NCI-H2029 (cell line): ENCODE measurements at regions not wholly inside any gene's neighbourhood (a gene's known extent, or its start where the extent isn't known, plus 50 kb on each side); places are given as distances from the start of the nearest gene placed in this dataset.

Experiments used
- DNase-seq: peaks from one replicate; lab custom pipeline; 2025; lab: John Stamatoyannopoulos, UW

- no peak for DNase-seq
Observed at GRCh38 chr2:46831051-46831868, 84.3 kb downstream of the MCFD2 start.

DNA sequence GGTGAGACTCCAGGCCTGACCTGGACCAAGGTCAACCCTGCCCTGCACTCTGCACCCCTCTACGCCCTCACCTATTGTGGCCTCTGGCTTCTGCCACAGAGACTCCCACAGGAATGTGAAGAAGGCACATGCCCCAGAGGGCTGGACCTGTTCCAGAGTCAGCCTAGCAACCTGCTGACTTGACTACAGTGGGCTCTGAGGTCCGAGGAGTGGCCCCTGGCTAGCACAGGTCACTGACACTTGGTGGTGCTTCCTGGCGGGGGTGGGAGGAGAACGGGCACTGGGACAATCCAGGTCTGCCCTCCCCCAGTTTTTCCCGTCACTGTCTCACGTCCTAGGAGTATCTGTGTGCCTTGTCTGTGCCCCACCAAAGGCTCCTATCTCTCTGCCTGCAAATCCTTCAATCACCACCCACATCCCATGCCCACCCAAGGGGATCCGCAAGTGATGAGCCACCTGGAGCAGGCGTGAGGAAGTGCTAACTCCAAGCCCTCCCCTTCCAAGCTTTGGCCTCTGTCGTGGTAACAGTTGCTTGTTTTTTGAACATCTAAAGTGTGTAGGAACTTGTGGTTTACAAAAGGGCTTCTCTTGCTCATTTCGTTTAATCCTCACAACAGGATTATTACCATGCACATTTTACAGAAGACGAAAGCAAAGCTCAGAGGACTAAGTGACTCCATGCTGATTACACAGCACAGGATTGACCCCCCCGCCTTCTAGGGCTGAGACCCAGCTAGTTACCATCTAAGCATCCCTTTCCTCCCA is 86.2 kb downstream of the MCFD2 start:
- no peak for DNase-seq

- no peak for DNase-seq
Observed at GRCh38 chr2:46828491-46829230, 86.9 kb downstream of the MCFD2 start.

- no peak for DNase-seq
Observed at GRCh38 chr2:46828135-46828438, 87.5 kb downstream of the MCFD2 start.

- no peak for DNase-seq
Observed at GRCh38 chr2:46827274-46828134, 88.1 kb downstream of the MCFD2 start.

DNA sequence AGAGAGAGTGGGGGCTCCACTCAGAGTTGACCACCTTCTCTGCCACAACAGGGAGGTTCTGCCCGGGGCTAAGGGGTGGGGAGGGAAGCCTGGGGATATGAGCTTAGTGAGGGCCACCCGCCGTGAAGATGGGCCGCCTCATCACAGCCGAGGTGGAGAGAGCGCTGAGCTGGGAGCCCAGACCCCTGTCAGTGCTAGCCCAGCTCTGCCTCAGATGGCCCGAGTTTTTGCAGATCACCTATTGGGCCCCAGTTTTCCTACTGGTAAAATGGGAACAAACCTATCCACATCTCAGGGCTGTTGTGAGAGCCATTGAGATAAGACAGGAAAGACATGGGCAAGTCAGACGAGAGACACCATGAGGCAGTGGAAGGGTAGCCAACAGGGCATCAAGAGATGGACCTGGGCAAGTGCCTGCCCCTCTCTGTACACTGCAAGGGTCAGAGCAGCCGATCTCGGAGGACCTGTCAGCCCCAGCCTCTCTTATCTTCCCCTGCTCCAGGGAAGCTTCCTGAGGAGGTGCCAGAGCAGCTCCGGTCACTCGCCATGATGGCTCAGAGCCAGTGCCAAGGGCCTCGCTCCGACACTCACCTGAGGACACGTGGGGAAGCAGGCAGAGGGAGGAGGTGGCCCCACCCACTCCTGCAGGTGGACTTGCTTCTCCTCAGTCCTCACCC is 88.9 kb downstream of the MCFD2 start:
- no peak for DNase-seq

GRCh38 chr2:46825939-46826568 is 89.6 kb downstream of the MCFD2 start:
- no peak for DNase-seq

GRCh38 chr2:46825231-46825938 is 90.2 kb downstream of the MCFD2 start:
- no peak for DNase-seq

DNA sequence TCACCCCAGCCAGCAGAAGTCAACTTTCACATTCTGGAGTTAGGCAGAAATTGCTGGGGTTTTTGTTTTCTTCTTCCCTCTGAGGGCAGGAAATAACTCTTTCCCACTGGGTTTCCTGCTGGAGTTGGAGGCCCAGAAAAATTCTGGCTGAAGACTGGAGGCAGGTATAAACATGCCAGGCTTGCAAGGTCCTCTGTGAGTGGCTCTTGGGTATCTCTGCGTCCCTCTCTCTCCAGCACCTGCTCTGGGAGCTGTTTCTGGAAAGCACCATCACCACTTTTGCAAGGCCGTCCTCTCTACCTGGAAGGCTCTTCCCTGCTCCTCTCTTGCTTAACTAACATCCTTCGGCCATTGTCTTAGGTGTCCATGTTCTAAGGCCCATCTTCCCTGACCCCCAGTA is 91.0 kb downstream of the MCFD2 start:
- no peak for DNase-seq

DNA sequence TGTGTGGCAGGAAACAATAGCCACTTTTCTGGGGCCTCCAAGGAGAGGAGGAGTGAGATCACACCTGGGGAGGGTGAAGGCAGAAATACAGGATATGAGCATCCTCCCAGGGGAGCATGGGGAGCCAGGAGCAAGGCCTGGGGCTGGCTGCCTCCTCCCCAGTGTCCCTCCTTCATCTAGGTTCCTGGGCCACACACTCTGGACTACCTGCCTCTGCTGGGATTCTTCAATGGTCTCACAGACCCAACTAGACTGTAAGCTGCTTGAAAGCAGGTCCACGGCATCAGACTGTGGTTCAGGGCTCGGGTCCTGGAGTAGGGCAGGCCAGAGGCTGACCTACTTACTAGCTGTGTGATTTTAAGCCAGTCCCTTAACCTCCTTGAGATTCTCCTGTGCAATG is 94.0 kb downstream of the MCFD2 start:
- DNase-seq = no peak

DNA sequence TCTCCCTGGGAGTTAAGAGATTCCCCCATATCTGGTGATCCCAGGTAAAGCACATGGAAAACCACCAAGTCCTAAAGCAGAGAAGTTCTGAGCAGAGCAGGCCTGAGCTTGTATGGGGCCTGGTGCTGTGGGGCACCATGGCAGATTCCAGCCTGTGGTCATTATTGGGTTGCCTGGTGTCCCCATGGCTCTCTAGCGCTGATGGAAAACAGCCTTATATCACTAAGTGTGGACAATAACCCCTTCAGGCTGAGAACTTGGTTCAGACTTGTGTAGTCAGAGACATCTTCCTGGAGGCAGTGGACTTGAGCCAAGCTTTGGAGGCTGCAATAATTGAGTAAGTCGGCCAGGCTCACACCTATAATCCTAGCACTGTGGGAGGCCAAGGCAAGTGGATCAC is 96.8 kb downstream of the MCFD2 start:
- no peak for DNase-seq

DNA sequence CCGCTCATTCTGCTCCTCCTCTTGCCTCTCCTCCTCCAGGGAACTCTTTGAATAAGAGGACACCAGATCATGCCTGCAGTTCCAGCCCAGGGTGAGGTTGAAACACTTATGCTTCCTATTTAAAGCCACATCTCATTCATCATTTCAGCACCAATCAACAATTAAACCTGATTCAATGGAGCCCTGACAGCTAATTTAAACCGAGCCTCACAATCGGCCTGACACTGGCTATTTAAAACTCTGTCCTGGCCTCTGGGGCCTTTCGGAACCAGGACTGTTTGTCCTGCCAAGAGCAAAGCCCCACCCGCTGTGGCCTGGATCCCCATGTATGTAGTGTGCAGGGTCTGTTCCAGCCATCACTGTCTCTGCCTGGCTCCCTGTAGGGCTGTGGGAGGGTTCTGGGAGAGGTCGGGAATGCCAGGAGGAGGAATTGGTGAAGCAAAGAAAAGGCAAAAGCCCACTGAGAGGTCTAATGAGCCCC is 97.4 kb downstream of the MCFD2 start:
- DNase-seq = no peak

DNA sequence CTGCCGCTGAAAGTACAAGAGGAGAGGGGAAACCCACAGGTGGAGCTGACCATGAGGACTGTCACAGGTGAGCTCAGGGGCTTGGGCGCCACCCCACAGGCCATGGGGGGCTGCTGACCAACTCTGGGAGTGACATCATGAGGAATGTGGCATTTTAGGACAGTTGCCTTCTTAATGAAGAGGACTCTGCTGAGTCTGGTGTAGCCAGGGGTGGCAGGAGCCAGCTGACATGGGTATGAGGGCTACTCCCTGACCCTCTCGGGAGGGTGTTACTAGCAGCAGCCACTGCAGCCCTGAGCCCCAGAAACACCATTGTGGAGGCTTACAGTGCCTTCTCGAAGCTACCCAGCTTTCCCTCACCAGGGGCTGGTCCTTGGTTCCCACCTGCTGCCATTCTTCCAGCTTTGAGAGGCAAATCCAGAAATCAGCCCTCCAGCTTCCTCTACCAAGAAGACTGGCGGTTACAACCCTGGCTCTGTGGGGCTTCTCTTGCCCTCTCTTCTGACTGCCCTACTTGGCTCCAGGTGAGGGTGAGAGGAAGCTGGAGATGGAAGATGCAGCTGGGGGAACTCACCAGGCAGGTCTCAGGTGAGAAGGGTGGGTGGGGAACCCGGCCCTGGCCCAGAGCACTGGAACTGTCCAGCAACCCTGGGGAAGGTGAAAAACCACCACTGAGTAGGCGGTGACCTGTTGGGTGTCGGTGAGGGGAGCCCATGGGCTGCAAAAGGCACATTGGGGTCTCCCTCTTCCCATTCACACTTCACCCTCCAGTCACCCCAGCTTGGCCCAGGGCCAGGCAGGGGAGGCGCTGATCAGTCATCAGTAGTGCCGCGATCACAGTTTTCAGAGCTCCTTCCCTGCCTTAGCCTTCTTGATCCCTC is 98.5 kb downstream of the MCFD2 start:
- no peak for DNase-seq

DNA sequence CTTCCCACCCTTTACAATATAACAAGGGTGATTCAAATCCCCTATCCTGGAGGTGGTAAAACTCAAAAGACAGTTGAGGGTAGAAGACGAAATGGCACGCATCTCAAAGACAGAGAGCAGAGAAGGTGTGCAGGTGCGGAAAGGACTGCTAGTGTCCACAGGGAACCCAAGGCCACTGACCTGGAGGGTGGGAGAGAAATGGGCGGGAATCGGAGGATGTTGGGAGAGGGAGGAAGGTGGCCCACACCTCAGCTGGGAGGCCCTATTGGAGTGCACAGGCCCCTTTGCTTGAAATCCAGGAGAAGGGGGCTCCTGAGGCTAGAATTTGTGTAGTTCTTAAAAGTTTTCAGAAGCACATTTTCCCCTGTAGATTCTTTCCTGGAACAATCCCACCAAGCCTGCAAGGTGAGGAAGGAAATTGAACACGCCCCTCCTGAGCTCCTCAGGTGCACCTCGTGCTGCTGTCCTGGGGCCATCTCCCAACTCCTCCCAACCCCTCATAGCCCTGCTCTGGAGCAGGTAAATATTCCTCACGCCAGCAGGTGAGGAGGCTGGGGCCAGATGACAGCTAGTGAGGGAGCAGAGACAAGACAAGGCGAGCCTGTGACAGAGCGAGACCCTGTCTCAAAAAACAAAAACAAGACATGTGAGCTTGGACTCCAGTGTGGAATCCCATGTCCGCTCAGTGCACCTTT is 99.3 kb downstream of the MCFD2 start:
- no peak for DNase-seq

DNA sequence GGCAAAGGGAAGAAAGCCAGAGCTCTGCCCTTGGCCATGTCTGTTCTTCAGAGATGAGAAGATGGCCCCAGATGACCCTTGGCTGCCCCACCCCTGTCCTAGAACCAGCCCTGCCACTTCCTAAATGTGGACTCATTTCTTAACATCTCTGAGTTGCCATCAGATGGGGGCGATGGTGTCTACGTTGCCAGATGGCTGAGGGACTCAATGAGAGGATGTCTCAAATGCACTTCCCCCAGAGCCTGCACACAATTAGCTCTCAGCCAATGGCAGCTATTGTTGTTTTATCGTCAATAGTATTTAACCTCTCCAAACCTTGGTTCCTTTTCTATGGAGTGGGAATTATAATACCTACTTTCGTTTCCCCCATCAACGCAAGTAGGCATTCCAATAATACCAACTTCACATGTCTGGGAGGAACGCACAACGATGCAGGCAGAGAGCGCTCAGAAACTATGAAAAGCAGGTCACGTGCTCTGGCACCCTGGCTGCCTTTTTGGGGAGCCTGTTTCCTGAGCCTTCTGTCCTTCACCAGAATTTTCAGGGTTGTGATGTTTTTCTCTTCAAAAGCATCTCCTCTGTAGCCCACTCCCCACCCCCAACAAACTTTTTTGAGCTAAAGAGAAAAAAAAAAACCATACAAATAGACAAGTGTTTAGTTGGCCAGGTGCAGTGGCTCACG is 100.3 kb downstream of the MCFD2 start:
- DNase-seq = no peak

DNA sequence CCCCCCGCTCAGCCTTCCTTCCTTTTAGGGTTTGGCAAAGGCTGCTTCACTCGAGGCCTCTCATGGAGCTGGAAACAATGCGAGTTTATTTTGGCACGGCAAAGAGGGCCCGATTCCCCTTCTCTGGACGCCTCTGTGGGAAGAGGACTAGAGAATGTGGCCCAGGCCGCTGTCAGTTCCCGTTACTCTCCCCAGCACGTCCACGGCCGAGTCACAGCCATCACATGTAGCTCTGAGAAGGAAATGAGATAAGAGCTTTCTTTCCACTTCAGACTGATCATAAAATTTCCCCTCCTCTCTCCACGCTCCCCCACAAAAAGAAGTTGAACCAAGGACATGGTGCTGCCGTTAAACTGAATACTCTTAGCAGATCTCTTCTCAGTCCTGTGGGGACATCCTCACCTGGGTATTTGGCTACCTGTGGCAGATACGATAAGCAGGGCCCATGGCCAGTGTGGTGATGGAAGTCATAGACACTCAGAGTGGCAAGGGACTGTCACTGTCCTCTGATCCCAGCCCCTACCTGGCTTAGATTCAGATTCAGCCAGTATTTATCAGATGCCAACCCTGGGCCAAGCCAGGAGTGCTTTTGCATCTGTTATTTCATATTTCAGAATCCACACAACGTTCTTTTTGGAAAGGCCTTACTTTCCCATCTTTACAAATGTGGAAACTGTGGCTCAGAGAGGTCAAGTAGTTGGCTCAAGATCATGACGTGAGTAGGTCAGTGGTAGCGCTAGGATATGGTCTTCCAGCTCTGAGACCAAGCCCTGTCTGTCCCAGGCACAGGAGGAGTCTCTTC is 101.2 kb downstream of the MCFD2 start:
- DNase-seq = no peak

- no peak for DNase-seq
Observed at GRCh38 chr2:46813680-46814079, 101.9 kb downstream of the MCFD2 start.
